Hematopoietic multipotent progenitor cell treated with erythropoietin and hydrocortisone succinate and interleukin-3 and kit ligand, for 17 days (in vitro differentiated cells): ENCODE measurements at regions not wholly inside any gene's neighbourhood (a gene's known extent, or its start where the extent isn't known, plus 50 kb on each side); places are given as distances from the start of the nearest gene placed in this dataset.

Experiments
- DNase-seq: peaks from one replicate; pipeline ENCODE4 v3.0.0-alpha.2; 2015; ENCODE audit warnings: low spot score

DNA sequence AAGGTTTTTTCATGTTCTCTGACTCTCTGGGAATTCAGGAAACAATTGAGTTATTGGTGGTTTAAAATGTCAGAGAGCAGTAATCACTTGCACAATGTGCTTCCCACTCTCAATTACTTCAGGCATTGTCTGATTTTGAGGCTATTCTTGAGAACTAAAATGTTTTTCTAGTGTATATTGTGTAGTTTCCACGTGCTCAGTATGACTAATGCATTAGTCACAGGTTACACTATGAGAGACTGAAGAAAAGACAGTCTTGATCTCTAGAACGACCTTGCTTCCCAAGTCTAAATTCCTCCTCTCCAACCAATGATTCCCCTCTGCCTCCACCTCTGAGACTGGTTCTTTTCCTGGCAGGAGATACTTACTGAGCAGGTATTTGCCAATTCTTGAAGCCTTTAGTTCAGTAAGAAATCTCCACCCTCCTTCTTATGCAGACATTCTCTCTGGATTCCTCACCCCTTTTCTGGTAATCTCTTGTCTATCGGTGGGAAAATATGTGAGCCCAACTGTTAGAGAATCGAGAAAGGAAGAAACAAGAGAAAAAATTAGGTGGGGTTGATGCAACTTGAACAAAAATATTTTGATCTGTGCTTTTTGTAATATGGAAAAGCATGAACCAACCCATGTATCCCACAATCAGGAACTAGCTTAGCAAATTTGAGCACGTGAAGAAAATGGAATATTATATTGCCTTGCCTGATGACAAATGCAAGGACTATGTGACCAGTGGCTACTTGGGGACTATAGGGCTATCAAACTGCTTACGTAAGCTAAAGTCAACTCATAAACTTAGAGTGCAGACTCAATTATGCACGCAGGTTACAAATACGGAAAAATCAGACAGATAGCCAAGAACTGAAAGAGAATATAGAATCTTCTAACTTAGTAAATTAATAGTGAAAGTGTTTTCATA, 61.1 kb upstream of the SLC22A16 start:
- DNase-seq, result no peak

- peak; percentile 28 for DNase-seq
These were observed 58.5 kb upstream of the SLC22A16 start for GRCh38 chr6:110534731-110535492.

DNA sequence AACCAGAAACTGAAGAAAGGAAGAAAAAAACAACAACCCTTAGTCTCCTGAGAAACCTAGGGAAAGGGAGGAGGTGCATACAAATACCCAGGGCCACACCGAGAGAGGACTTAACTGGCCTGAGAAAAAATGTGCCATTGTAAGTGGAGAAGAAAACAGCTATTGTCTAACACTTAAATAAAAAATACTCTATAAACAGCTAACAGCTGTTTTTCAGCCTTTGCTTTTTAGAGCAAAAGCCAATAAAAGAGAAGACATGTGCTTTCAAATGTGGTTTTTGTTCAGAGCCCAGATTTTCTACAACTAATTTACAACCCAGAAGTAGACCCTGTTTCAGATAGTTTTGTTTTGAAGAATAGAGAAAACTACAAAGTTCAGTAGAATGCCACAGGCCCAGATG, 56.0 kb upstream of the SLC22A16 start:
- no peak for DNase-seq

GRCh38 chr6:110530671-110531070, 54.3 kb upstream of the SLC22A16 start:
- no peak for DNase-seq

DNA sequence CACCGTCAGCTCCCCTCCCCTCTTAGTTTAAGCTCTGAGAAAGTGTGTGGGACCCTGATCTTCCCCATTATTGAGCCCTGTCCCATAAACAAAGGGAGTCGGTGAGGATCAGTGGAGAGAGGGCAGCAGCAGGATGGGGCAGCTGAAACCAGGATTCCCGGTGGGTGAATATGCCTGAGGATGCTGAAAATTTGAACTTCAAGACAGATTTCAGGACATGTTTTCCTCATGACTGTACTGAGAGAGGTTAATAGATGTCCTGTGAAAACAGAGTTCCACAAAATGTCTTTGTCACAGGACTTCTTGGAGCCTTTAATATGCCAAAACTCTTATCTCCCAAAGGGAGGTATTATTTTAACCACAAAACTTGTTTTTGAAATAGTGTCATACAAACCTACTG, 53.5 kb upstream of the SLC22A16 start:
- no peak for DNase-seq

DNA sequence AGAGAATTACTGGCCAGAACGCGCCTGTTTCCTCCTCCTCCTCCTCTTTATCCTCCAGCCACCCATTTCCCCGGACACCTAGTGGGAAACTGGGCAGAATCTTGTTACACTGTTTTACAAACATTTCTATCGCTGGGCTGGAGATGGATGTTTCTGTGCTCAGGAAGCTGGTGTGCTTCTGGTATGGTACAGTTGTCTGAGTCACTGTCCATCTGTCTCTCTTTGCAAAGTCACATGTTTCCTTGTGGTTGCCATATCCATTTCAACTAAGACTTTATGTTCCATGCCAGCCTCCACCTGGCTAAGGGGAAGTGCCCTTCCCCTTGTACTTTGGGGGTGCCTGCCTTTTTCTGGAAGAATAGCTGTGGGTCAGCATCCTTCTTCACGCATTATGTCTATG, 52.9 kb upstream of the SLC22A16 start:
- no peak for DNase-seq

- no peak for DNase-seq
These were observed 52.5 kb upstream of the SLC22A16 start for GRCh38 chr6:110528930-110529325.

- DNase-seq, result peak; percentile 78
These were observed 51.9 kb upstream of the SLC22A16 start for GRCh38 chr6:110528101-110528929.

DNA sequence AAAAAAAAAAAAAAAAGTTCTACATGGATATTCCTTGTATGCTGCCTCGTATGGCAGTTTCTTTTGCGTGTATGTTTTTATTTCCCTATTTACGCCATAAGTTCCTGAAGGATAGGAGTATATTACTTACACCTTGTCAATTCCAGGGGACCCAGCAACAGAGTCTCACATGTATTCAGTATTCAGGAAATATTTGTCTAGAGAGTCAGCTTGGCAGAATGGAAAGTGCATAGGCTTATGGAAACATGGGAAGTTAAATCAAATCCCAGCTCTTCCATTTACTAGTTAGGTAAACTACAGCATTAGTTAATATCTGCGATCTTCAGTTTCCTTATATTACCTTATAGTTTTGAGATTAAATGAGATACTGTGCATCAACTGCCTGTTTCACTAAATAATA, 51.1 kb upstream of the SLC22A16 start:
- DNase-seq, result no peak

DNA sequence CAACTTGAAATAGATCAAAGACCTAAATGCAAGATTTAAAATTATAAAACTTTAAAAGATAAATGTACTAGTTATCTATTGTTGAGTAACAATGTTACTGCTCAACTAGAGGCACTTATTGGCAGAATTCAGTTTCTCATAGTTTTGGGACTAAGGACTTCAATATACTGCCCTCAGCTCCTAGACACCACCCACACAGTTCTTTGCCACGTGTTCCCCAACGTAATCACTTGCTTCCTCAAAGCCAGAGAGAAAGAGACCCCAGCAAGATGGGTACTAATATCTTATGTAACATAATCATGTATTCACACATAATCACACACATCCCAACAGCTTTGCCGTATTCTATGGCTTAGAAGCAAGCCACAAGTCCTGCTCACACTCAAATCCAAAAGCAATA, 50.3 kb upstream of the SLC22A16 start:
- DNase-seq, result no peak
